ENCODE measurements at regions not wholly inside any gene's neighbourhood (a gene's known extent, or its start where the extent isn't known, plus 50 kb on each side); places are given as distances from the start of the nearest gene placed in this dataset.

DNA sequence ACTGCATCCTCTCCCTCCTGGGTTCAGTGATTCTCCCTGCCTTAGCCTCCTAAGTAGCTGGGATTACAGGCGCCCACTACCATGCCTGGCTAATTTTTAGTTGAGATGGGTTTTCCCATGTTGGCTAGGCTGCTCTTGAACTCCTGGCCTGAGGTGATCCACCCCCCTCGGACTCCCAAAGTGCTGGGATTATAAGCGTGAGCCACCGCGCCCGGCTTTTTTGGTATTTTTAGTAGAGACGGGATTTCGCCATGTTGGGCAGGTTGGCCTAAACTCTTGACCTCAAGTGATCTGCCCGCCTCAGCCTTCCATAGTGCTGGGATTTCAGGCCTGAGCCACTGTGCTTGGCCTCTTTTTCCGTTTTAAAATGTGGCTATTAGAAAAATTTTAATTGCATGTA is 343.8 kb upstream of the RBFOX1 start:
- no peak for TF ChIP-seq CTCF (IDR thresholded peaks at IDR 0.05; ENCODE audit: insufficient read depth, low read length, missing control alignments)
- no peak for DNase-seq (ENCODE audit: low read depth, low spot score)
- CTCF ChIA-PET: no interaction called here
- POLR2A ChIA-PET: no interaction called here
- no peak overlapping the region for H3K4me3 ChIP-seq (ENCODE audit: low read depth, low read length)

GRCh38 chr16:6977916-6978315 is 354.7 kb upstream of the RBFOX1 start:
- DNase-seq (ENCODE audit: low read depth, low spot score): no peak
- ChIA-PET CTCF (no interaction called here), POLR2A (no interaction called here)
- TF ChIP-seq CTCF (IDR thresholded peaks at IDR 0.05; ENCODE audit: insufficient read depth, low read length, missing control alignments): no peak
- no peak overlapping the region for H3K4me3 ChIP-seq (ENCODE audit: low read depth, low read length)

DNA sequence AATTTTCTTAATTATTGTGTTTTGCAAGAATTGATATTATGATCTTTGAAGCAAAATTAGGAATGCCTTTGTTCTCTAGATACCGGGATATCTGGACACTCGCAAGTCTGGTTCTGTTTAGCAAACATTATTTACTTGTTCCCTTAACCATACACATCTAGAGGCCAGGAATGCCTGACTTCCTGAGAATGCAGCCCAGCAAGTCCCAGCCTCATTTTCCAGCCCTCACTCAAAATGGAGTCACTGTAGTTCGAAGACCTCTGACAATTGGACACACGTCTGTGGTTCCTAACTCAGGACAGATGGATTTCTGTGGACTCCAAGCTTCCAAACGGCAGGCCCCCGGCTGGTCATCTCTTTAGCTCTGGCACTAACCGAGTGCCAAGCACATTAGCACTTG is 355.4 kb upstream of the RBFOX1 start:
- ChIA-PET POLR2A (no interaction called here), CTCF (no interaction called here)
- no peak for TF ChIP-seq CTCF (IDR thresholded peaks at IDR 0.05; ENCODE audit: insufficient read depth, low read length, missing control alignments)
- no peak for DNase-seq (ENCODE audit: low read depth, low spot score)
- no peak overlapping the region for H3K4me3 ChIP-seq (ENCODE audit: low read depth, low read length)

GRCh38 chr16:6976716-6977115 is 355.9 kb upstream of the RBFOX1 start:
- ChIA-PET CTCF (no interaction called here), POLR2A (no interaction called here)
- H3K4me3 ChIP-seq (ENCODE audit: low read depth, low read length): no peak overlapping the region
- no peak for DNase-seq (ENCODE audit: low read depth, low spot score)
- TF ChIP-seq CTCF (IDR thresholded peaks at IDR 0.05; ENCODE audit: insufficient read depth, low read length, missing control alignments): no peak

DNA sequence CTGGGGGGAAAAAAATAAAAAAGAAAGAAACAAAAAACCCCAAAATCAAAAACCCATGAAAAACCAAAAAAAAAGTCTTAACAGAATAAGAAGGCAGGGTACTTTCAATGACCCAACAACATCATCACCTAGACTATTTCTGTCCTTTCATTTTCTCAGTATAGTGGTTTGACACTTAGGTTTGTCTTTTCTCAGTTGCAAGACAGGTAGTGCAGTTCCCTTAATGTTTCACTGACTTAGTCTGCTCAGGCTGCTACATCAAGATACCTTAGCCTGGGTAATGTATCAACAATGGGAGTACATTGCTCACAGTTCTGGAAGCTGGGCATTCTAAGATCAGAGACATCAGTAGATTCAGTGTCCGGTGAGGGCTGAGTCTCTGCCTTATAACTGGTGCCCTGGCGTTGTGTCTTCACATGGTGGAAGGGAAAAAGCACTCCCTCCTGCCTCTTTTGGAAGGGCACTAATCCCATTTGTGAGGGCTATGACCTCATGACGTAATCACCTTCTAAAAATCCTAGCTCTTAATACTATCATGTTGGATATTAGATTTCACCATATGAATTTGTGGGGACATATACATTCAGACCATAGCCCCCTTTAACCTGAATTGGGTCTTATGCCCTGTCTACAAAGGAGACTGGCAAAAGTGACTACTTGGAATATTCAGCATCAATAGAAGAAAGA is 362.3 kb upstream of the RBFOX1 start:
- TF ChIP-seq CTCF (IDR thresholded peaks at IDR 0.05; ENCODE audit: insufficient read depth, low read length, missing control alignments): no peak
- CTCF ChIA-PET: no interaction called here
- DNase-seq (ENCODE audit: low read depth, low spot score): no peak
- H3K4me3 ChIP-seq (ENCODE audit: low read depth, low read length): no peak overlapping the region
- POLR2A ChIA-PET: no interaction called here

DNA sequence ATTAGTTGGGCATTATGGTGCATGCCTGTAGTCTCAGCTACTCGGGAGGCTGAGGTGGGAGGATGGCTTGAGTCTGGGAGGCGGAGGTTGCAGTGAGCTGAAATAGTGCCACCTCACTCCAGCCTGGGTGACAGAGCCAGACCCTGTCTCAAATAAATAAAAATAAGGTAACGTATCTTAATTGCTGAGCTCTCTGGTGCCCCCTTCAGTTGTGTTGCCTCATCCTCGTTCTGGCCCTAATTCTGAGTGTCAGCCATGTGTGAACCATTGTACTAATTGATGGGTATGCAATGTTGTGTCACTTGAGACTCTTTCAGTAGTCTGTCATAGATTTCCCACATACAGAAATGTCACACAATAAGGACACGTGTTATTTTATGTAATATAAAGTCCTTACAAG is 363.1 kb upstream of the RBFOX1 start:
- ChIA-PET POLR2A (no interaction called here), CTCF (no interaction called here)
- TF ChIP-seq CTCF (IDR thresholded peaks at IDR 0.05; ENCODE audit: insufficient read depth, low read length, missing control alignments): no peak
- no peak for DNase-seq (ENCODE audit: low read depth, low spot score)
- H3K4me3 ChIP-seq (ENCODE audit: low read depth, low read length): no peak overlapping the region

All from AG04449 (cell line).